IMR-90 (cell line): ENCODE measurements at regions not wholly inside any gene's neighbourhood (a gene's known extent, or its start where the extent isn't known, plus 50 kb on each side); places are given as distances from the start of the nearest gene placed in this dataset.
A peak's percentile ranks its signal among the peaks of the same experiment; 100 is the strongest.

Experiments used
- ATAC-seq: fragments of 200-7000 bp; cut with Tn5 transposase; 2 replicates; pipeline ENCODE4 v1.9.1; 2020; ENCODE audit warnings: low read depth, mild to moderate bottlenecking, moderate library complexity
- BruUV-seq: library from RNA; stranded (reverse); fragments of 400-500 nt; replicated peaks from 2 replicates; lab custom pipeline; 2021; lab: Mats Ljungman, UMichigan
- CTCF ChIA-PET: fragments of 300-600 bp; formaldehyde crosslinking; extraction: SDS; loops from one replicate; lab custom pipeline; 2021; ENCODE audit warnings: antibody characterized with exemption; lab: Yijun Ruan, JAX
- POLR2A ChIA-PET: fragments of 300-600 bp; sonication (Branson Sonifier 250); formaldehyde crosslinking; loops from one replicate; lab custom pipeline; 2022; ENCODE audit warnings: antibody characterized with exemption; ENCODE audit not compliant: unreplicated experiment; lab: Charles Lee
- DNase-seq: peaks from one replicate; pipeline ENCODE4 v3.0.0; 2013
- H2AFZ ChIP-seq: replicated peaks from 2 replicates; pipeline ENCODE3; 2013; ENCODE audit warnings: low read length, mild to moderate bottlenecking; ENCODE audit not compliant: poor library complexity
- H2AK5ac ChIP-seq: 2 replicates; pipeline ENCODE4 v1.6.1; 2013; ENCODE audit warnings: low read depth, low read length, inconsistent platforms
- H2AK9ac ChIP-seq: replicated peaks from 2 replicates; pipeline ENCODE3; 2013; ENCODE audit warnings: mild to moderate bottlenecking, low read depth, low read length, moderate library complexity; ENCODE audit not compliant: poor library complexity
- H2BK120ac ChIP-seq: 2 replicates; pipeline ENCODE4 v1.6.1; 2013; ENCODE audit warnings: low read depth, low read length, inconsistent platforms
- H2BK15ac ChIP-seq: 3 replicates; pipeline ENCODE4 v1.6.1; 2013; ENCODE audit warnings: low read depth, low read length, inconsistent platforms
- H2BK20ac ChIP-seq: 2 replicates; pipeline ENCODE4 v1.6.1; 2013; ENCODE audit warnings: low read depth, mild to moderate bottlenecking, inconsistent platforms, low read length, moderate library complexity
- H2BK5ac ChIP-seq: 2 replicates; pipeline ENCODE4 v1.6.1; 2013; ENCODE audit warnings: mild to moderate bottlenecking, low read depth, low read length, inconsistent platforms; ENCODE audit not compliant: poor library complexity, severe bottlenecking
- H3K14ac ChIP-seq: replicated peaks from 2 replicates; pipeline ENCODE4 v1.6.1; 2013; ENCODE audit warnings: low read depth, low read length, inconsistent platforms
- H3K18ac ChIP-seq: 2 replicates; pipeline ENCODE4 v1.6.1; 2013; ENCODE audit warnings: low read depth, low read length, control low read depth
- H3K23ac ChIP-seq: 2 replicates; pipeline ENCODE4 v1.6.1; 2013; ENCODE audit warnings: low read depth, low read length, inconsistent platforms
- H3K27ac ChIP-seq: 2 replicates; pipeline ENCODE4 v1.5.1; 2013; ENCODE audit warnings: mild to moderate bottlenecking, control low read depth, low read length; ENCODE audit not compliant: insufficient read depth
- H3K27me3 ChIP-seq: 2 replicates; pipeline ENCODE4 v1.6.1; 2013; ENCODE audit warnings: low read length; ENCODE audit not compliant: control insufficient read depth, insufficient read depth
- H3K36me3 ChIP-seq: 2 replicates; pipeline ENCODE4 v1.6.1; 2013; ENCODE audit warnings: low read length, mixed read lengths; ENCODE audit not compliant: control insufficient read depth, insufficient read depth
- H3K4ac ChIP-seq: 2 replicates; pipeline ENCODE4 v1.6.1; 2013; ENCODE audit warnings: low read depth, low read length, inconsistent platforms
- H3K4me1 ChIP-seq: 2 replicates; pipeline ENCODE4 v1.6.1; 2013; ENCODE audit warnings: low read length, mixed read lengths; ENCODE audit not compliant: control insufficient read depth, insufficient read depth
- H3K4me2 ChIP-seq: 2 replicates; pipeline ENCODE4 v1.6.1; 2013; ENCODE audit warnings: low read depth, mild to moderate bottlenecking, control low read depth, low read length, moderate library complexity
- H3K4me3 ChIP-seq: 2 replicates; pipeline ENCODE4 v1.5.1; 2013; ENCODE audit warnings: low read depth, mild to moderate bottlenecking, control low read depth, low read length, moderate library complexity; ENCODE audit not compliant: insufficient read depth
- H3K56ac ChIP-seq: 2 replicates; pipeline ENCODE4 v1.6.1; 2013; ENCODE audit warnings: low read length, inconsistent platforms; ENCODE audit not compliant: insufficient read depth; ENCODE audit errors: extremely low read depth
- H3K79me1 ChIP-seq, 2 experiments: 2 replicates each; pipeline ENCODE4 v1.6.1; 2013; ENCODE audit warnings: low read length in 2 of 2, inconsistent platforms in 1 of 2, low read depth in 1 of 2
- H3K9ac ChIP-seq: 2 replicates; pipeline ENCODE4 v1.6.1; 2013; ENCODE audit warnings: low read depth, low read length, control low read depth
- H3K9me1 ChIP-seq: 2 replicates; pipeline ENCODE4 v1.6.1; 2013; ENCODE audit warnings: low read length, inconsistent platforms; ENCODE audit not compliant: insufficient read depth
- H3K9me3 ChIP-seq: 2 replicates; pipeline ENCODE4 v1.6.1; 2013; ENCODE audit warnings: low read length; ENCODE audit not compliant: control insufficient read depth, insufficient read depth
- H4K20me1 ChIP-seq: 2 replicates; pipeline ENCODE4 v1.6.1; 2013; ENCODE audit warnings: low read length, inconsistent platforms; ENCODE audit not compliant: insufficient read depth
- H4K5ac ChIP-seq: 2 replicates; pipeline ENCODE4 v1.6.1; 2013; ENCODE audit warnings: mild to moderate bottlenecking, low read depth, low read length, control low read depth
- H4K8ac ChIP-seq, 2 experiments: 2 replicates each; pipeline ENCODE4 v1.6.1; 2013; ENCODE audit warnings: low read depth in 2 of 2, low read length in 2 of 2, control low read depth in 1 of 2, inconsistent platforms in 1 of 2
- H4K91ac ChIP-seq: 2 replicates; pipeline ENCODE4 v1.6.1; 2013; ENCODE audit warnings: low read depth, low read length, inconsistent platforms; ENCODE audit not compliant: insufficient read depth
- CEBPB ChIP-seq: IDR thresholded peaks from 2 replicates; pipeline ENCODE4 v1.6.1; 2012; ENCODE audit warnings: low read depth, low read length, improper control_type of control experiment
- WGBS, 2 experiments: methylation state at CpG; one replicate each; pipeline versions ENCODE4 v1.1.5 to v1.1.7; 2013; ENCODE audit warnings: missing lambda C conversion rate in 2 of 2; ENCODE audit not compliant: insufficient read length in 1 of 2; ENCODE audit errors: extremely low coverage in 2 of 2; 5-methylcytosine and 5-hydroxymethylcytosine counted together
- dilution Hi-C: fragments of 300-500 bp; cut with HindIII; formaldehyde crosslinking; loops from one replicate; pipeline ENCODE4 v1.14.3; 2018; ENCODE audit warnings: low sequenced_read_pairs; ENCODE audit not compliant: unreplicated experiment
- in situ Hi-C: fragments of 300-500 bp; cut with MboI; formaldehyde crosslinking; loops from 3 replicates; pipeline ENCODE4 v1.14.3; 2019; ENCODE audit warnings: low sequenced_read_pairs, inconsistent platforms, mixed read lengths
- intact Hi-C: fragments of 100-400 bp; cut with micrococcal nuclease; formaldehyde crosslinking; loops from 2 replicates; pipeline ENCODE4 v1.10.0; 2022

DNA sequence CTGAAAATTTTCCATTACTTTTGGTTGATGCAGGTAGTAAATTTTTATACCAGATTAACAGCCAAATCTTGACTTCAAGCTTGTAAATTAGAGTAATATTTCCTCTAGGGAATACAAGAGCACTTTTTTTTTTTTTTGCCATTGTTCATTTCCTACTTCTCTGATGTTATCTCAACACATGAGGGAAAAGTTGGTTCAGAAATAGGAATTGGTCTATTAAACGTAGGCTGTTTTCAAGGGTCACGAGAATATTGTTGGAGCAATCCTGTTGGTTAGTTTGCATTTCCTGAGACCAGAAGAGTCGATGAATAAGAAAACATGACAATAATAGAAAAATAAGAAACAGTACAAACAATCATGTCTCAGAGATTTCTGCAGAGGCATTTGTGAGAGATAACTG lies 453.9 kb upstream of the CCDC179 start:
- Histone ChIP-seq H3K14ac (no peak overlapping the region), H3K9me1 (no peaks in the 10 kb centered on the region), H2BK120ac (peak overlapping the region; percentile 10; the same call in 1 of the 2 replicates), H3K79me1 (no peaks in the 10 kb centered on the region), H2BK20ac (no peak overlapping the region), H3K36me3 (no peaks in the 10 kb centered on the region), H3K4ac (no peak overlapping the region), H3K9ac (no peak overlapping the region), H3K4me3 (no peak overlapping the region), H3K27ac (no peak overlapping the region), H4K91ac (no peak overlapping the region), H2AK5ac (no peak overlapping the region), H2BK15ac (no peak overlapping the region), H3K27me3 (no peaks in the 10 kb centered on the region), H3K56ac (no peak overlapping the region), H3K4me1 (peaks cover 4% of the 10 kb centered on the region), H4K5ac (no peak overlapping the region), H2BK5ac (no peak overlapping the region), H2AK9ac (no peak overlapping the region), H3K23ac (no peak overlapping the region), H4K8ac (no peak overlapping the region), H4K20me1 (no peaks in the 10 kb centered on the region), H3K18ac (no peak overlapping the region), H2AFZ (no peak overlapping the region), H3K9me3 (no peaks in the 10 kb centered on the region), H3K4me2 (no peak overlapping the region)
- DNase-seq (no peak), ATAC-seq (no peak)
- no CpG with 5 or more reads among the region's 3 CpGs for WGBS, 2 experiments
- ChIA-PET CTCF (interaction anchor here (0.7 kb wide), 1 partner anchor 190 kb away, joined by 3 read pairs; no protein-coding TSS in a partner anchor), POLR2A (interaction anchor here (0.6 kb wide), 1 partner anchor 291 kb away, joined by 7 read pairs; no protein-coding TSS in a partner anchor)
- BruUV-seq, result no TSS peak
- no peak for TF ChIP-seq CEBPB
- dilution Hi-C loops (no loop called here), in situ Hi-C loops (no loop called here), intact Hi-C loops (no loop called here)
